IPS-NIHi7 (cell line): ENCODE measurements at regions not wholly inside any gene's neighbourhood (a gene's known extent, or its start where the extent isn't known, plus 50 kb on each side); places are given as distances from the start of the nearest gene placed in this dataset.
A peak's percentile ranks its signal among the peaks of the same experiment; 100 is the strongest.
"Not testable (repeated sequence)": the region's sequence is repeated elsewhere in the genome, so short reads cannot be mapped to it uniquely, and the experiment has no call there.

Experiments
- DNase-seq: peaks from one replicate; pipeline ENCODE4 v3.0.0; 2012; ENCODE audit warnings: mixed read lengths; ENCODE audit errors: extremely low spot score

GRCh38 chr4:59698041-59698440 is 1502.1 kb upstream of the ADGRL3 start:
- DNase-seq: no peak

DNA sequence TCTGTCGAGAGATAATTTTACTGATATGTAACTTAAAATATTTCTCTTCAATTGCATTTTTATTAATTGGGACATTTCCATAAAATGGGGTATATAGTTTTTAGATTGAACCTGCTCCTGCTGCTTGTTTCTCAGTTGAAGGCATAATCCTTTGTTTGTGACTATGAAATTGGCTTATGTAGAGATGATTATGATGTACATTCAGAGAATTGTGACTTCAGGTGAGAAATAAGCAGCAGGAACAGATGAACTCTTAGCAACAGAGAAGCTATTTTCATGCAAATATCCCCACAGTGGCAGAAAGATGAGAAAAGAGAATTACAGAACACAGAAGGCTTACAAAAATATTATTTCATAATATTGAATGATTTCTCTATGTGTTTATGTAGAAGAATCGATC is 1499.5 kb upstream of the ADGRL3 start:
- DNase-seq: no peak

GRCh38 chr4:59704616-59705015 is 1495.5 kb upstream of the ADGRL3 start:
- DNase-seq: no peak

DNA sequence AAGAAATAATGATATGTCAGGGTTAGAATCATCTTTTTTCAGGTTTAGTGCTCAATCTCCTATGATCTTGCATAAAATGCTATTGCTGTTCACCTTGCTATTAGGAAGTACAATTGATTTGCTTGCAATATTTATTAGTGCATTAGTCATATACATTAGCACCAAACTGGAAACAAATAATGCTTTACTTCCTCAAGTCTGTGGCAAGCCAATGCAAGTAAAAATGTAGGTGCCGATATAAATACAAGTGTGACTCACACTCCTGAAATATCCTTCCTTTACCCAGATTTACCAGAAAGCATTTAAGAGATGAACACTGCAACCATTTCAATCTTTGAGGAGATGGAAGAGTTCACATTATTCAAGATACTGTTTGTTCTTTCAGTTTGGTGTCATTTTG is 1487.7 kb upstream of the ADGRL3 start:
- DNase-seq: no peak

DNA sequence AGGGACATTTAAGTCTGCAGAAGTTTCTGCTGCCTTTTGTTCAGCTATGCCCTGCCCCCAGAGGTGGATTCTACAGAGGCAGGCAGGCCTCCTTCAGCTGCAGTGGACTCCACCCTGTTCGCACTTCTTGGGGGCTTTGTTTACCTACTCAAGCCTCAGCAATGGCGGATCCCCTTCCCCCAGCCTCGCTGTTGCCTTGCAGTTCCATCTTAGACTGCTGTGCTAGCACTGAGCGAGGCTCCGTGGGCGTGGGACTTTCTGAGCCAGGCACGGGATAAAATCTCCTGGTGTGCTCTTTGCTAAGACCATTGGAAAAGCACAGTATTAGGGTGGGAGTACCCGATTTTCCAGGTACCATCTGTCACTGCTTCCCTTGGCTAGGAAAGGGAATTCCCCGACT is 1475.8 kb upstream of the ADGRL3 start:
- not testable (repeated sequence) for DNase-seq

GRCh38 chr4:59727745-59728144 is 1472.4 kb upstream of the ADGRL3 start:
- DNase-seq: no peak

DNA sequence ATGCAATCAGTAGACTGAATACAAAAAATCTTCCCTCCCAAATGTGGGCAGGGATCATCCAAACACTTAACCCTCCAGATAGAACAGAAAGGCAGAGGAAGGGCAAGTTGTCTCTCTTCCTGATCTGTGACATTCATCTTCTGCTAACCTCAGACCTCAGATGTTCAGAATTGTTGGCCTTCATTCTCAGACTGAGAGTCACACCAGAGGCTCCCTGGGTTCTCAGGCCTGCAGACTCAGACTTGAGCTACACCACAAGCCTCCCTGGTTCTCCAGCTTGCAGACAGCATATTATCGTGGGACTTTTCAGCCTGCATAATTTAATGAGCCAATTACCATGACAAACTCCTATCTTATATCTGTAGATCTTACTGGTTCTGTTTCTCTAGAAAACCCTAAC is 1471.6 kb upstream of the ADGRL3 start:
- no peak for DNase-seq

DNA sequence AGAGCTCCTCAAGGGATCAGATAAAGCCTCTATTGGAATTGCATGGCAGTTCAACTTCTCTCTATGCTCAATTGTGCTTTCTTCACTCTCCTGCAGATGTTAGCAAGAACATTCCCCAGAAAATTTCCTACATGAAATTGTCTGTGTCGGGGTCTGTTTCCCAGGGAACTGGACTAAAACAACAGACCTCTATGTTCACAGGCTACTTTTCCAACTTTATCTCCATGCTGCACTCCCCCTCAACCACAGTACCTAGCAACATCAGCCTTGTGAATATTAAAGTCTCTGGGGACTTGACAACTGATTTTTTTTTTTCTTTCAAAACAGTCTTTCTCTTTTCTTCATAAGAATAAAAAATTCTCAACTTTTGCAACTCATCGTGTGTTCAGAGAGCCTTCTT is 1470.8 kb upstream of the ADGRL3 start:
- DNase-seq: no peak

DNA sequence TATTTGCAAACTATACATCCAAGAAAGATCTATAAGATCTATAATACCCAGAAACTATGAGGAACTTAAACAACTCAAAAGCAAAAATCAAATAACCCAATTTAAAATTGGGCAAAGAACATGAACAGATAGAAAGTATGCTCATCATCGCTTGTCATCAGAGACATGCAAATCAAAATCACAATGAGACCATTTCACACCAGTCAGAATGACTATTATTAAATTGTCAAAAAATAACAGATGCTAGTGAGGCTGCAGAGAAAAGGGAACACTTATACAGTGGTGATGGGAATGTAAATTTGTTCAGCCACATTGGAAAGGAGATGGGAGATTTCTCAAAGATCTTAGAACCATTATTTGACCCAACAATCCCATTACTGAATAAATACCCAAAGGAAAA is 1451.7 kb upstream of the ADGRL3 start:
- DNase-seq: no peak

- DNase-seq: peak; percentile 6
Observed at GRCh38 chr4:59759082-59759825, 1440.9 kb upstream of the ADGRL3 start.

- no peak for DNase-seq
Observed at GRCh38 chr4:59762344-59762743, 1437.8 kb upstream of the ADGRL3 start.

- no peak for DNase-seq
Observed at GRCh38 chr4:59770601-59771264, 1429.4 kb upstream of the ADGRL3 start.

DNA sequence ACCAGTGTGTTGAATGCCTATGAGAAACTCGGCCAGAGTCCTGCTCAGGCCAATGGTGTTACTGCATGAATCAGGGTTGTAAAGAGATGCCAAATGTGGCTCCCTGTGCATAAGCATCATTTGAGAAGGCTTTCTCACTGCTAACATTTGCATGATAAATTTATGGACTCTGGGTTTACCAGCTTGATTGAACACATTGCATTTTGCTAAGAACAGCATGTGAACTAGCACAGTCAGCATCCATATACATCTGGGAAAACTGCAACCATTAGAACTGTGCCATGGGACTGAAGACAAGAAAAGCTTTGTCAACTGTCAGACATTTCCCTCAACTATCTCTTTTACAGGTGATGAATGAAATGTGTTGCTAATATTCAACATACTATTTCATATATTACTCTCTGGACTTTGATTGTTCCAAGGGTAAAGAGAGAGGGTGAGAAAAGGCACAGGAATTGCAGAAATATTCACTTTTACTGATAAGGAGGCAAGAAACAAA is 1427.4 kb upstream of the ADGRL3 start:
- DNase-seq: no peak

- DNase-seq: not testable (repeated sequence)
Observed at GRCh38 chr4:59780271-59780670, 1419.9 kb upstream of the ADGRL3 start.

DNA sequence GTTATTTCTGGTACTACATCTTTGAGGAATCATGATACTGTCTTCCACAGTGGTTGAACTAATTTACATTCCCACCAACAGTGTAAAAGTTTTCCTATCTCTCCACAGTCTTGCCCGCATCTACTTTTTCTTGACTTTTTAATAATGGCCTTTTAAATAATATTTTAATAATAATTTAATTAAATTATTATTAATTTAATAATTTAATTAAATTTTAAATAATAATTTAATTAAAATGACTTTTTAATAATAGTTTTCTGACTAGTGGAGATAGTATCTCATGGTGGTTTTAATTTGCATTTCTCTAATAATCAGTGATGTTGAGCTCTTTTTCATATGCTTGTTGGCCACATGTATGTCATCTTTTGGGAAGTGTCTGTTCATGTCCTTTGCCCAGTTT is 1395.0 kb upstream of the ADGRL3 start:
- DNase-seq: no peak

DNA sequence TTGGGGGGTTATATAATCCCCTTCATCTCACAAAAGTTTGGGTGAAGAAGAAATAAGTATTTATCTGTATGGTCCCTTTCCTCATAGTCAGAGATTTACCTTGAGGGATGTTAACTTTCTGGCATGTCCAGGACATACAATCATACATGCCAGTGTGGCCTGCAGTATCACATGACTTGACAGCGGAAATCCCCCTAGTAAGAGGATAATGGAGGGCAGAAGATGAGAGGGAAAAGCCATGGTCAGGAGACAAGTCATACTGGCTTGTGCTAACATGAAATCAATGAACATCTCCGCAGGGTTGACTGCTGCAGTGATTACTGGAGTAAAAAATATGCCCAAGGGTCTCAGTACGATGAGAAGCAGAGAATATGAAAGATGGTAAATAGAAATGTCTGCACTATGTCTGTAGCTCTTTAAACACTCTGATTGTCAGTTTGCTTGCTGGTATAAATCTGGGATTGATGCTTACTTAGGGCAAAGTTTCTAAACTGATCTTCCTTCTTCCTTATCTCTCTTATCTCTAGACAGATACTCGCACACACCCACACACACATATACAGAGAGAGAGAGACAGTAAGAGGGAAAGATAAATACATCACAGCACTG is 1385.6 kb upstream of the ADGRL3 start:
- DNase-seq: no peak

DNA sequence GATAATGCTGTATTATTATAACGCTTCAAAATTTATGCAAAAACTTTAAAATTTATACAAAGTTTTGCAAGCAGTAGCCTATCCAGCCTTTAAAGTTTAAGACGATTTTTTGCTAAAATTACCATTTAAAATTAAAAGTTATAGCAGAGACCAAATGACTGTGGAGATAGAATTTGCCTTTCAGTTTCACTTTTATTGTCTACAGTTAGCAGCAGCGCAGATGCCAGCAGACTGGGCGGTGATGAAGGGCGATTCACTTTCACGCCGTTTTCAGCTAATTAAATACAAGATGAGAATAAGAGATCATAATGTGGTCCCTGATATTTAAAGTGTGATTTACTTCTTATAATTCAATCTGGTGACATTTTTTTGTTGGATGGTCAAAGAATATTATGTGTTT is 1381.5 kb upstream of the ADGRL3 start:
- DNase-seq: no peak

- no peak for DNase-seq
Observed at GRCh38 chr4:59823311-59823710, 1376.8 kb upstream of the ADGRL3 start.

GRCh38 chr4:59825104-59825503 is 1375.0 kb upstream of the ADGRL3 start:
- DNase-seq: no peak

DNA sequence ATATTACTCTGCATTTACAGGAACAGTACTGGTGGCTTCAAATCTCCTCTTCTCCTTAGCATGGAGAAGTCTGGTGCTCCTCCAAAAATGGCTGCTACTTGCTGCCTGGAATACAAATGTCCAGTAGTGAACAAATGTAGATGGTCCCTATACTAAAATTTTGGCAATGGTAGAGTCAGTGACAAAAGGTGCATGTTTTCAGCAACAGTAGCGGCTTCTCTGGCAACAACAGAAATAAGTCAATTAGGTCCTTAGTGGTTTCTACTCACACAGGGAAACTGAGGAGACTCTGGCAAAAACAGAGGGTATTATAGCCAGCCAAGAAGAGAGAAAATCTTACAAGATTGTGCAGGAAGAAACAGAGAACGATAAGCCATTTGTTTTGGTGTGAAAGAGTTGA is 1368.4 kb upstream of the ADGRL3 start:
- DNase-seq: no peak

GRCh38 chr4:59834943-59835342 is 1365.2 kb upstream of the ADGRL3 start:
- no peak for DNase-seq

- DNase-seq: no peak
Observed at GRCh38 chr4:59837751-59838150, 1362.4 kb upstream of the ADGRL3 start.

- DNase-seq: no peak
Observed at GRCh38 chr4:59838236-59838635, 1361.9 kb upstream of the ADGRL3 start.
